ENCODE measurements at regions not wholly inside any gene's neighbourhood (a gene's known extent, or its start where the extent isn't known, plus 50 kb on each side); places are given as distances from the start of the nearest gene placed in this dataset.

- Mint-ChIP-seq H3K36me3 (ENCODE audit: insufficient read depth) (no peaks in the 10 kb centered on the region), H3K4me3 (ENCODE audit: low read depth) (no peak overlapping the region), H3K27ac (no peak overlapping the region), H3K4me1 (ENCODE audit: low read depth) (no peaks in the 10 kb centered on the region), H3K27me3 (no peaks in the 10 kb centered on the region), H3K9me3 (ENCODE audit: low read depth) (no peaks in the 10 kb centered on the region)
- no peak for DNase-seq (ENCODE audit: low spot score, unreplicated experiment)
- TF ChIP-seq CTCF (IDR thresholded peaks at IDR 0.05; ENCODE audit: unreplicated experiment) = no peak
Observed at GRCh38 chr18:67574749-67575148, 58.2 kb upstream of the DSEL start.

- Mint-ChIP-seq H3K27ac (no peak overlapping the region), H3K4me3 (ENCODE audit: low read depth) (no peak overlapping the region), H3K27me3 (no peaks in the 10 kb centered on the region), H3K9me3 (ENCODE audit: low read depth) (peaks cover 4% of the 10 kb centered on the region), H3K4me1 (ENCODE audit: low read depth) (no peaks in the 10 kb centered on the region), H3K36me3 (ENCODE audit: insufficient read depth) (no peaks in the 10 kb centered on the region)
- no peak for TF ChIP-seq CTCF (IDR thresholded peaks at IDR 0.05; ENCODE audit: unreplicated experiment)
- DNase-seq (ENCODE audit: low spot score, unreplicated experiment) = no peak
Observed at GRCh38 chr18:67568166-67568565, 51.6 kb upstream of the DSEL start.

All from progenitor cell of endocrine pancreas (in vitro differentiated cells).